Keratinocyte (primary cell): ENCODE measurements at regions not wholly inside any gene's neighbourhood (a gene's known extent, or its start where the extent isn't known, plus 50 kb on each side); places are given as distances from the start of the nearest gene placed in this dataset.

Experiments
- DNase-seq: peaks from one replicate; pipeline ENCODE4 v3.0.0-alpha.2; 2011; ENCODE audit warnings: low read depth, missing footprints, low spot score
- FAIRE-seq: peaks from 2 replicates; lab custom pipeline; 2011; peaks lifted over from hg19 to GRCh38; lab: Jason Lieb, UNC
- H2AFZ ChIP-seq: 2 replicates; pipeline ENCODE4 v1.6.0; 2012; ENCODE audit warnings: low read length, control low read depth, inconsistent platforms; ENCODE audit not compliant: control insufficient read depth
- H3K27ac ChIP-seq: 2 replicates; pipeline ENCODE4 v1.5.1; 2011; ENCODE audit warnings: low read length; ENCODE audit not compliant: control insufficient read depth, insufficient read depth
- H3K27me3 ChIP-seq: 3 replicates; pipeline ENCODE4 v1.6.0; 2011; ENCODE audit warnings: low read length; ENCODE audit not compliant: control insufficient read depth, insufficient read depth; ENCODE audit errors: extremely low read depth
- H3K36me3 ChIP-seq, 2 experiments: 2 replicates in 1 of 2; 3 replicates in 1 of 2; pipeline ENCODE4 v1.5.1; 2011; ENCODE audit warnings: low read length in 2 of 2, mild to moderate bottlenecking in 1 of 2; ENCODE audit not compliant: control insufficient read depth in 2 of 2, insufficient read depth in 2 of 2; ENCODE audit errors: extremely low read depth in 1 of 2
- H3K4me1 ChIP-seq: 3 replicates; pipeline ENCODE4 v1.5.1; 2011; ENCODE audit warnings: low read length; ENCODE audit not compliant: control insufficient read depth, insufficient read depth; ENCODE audit errors: extremely low read depth
- H3K4me2 ChIP-seq: 3 replicates; pipeline ENCODE4 v1.6.0; 2011; ENCODE audit warnings: low read depth, low read length; ENCODE audit not compliant: control insufficient read depth, insufficient read depth; ENCODE audit errors: extremely low read depth
- H3K4me3 ChIP-seq, 3 experiments: fragments of 200-600 bp in 1 of 3; sonication (generic) in 1 of 3; 2 replicates in 2 of 3; 3 replicates in 1 of 3; pipeline ENCODE4 v1.5.1; 2011 to 2016; ENCODE audit warnings: low read length in 3 of 3, mild to moderate bottlenecking in 3 of 3, control low read depth in 2 of 3, inconsistent platforms in 1 of 3, low read depth in 1 of 3, mixed read lengths in 1 of 3, mixed run types in 1 of 3, moderate library complexity in 1 of 3; ENCODE audit not compliant: control insufficient read depth in 2 of 3, insufficient read depth in 2 of 3; ENCODE audit errors: extremely low read depth in 1 of 3
- H3K79me2 ChIP-seq: 2 replicates; pipeline ENCODE4 v1.6.0; 2012; ENCODE audit warnings: low read length; ENCODE audit not compliant: control insufficient read depth, insufficient read depth
- H3K9ac ChIP-seq: 3 replicates; pipeline ENCODE4 v1.6.0; 2011; ENCODE audit warnings: low read length; ENCODE audit not compliant: control insufficient read depth, insufficient read depth; ENCODE audit errors: extremely low read depth
- H3K9me1 ChIP-seq: 3 replicates; pipeline ENCODE4 v1.6.0; 2011; ENCODE audit warnings: low read length; ENCODE audit not compliant: control insufficient read depth, insufficient read depth; ENCODE audit errors: extremely low read depth
- H3K9me3 ChIP-seq: 2 replicates; pipeline ENCODE4 v1.5.1; 2012; ENCODE audit warnings: low read depth, low read length; ENCODE audit not compliant: control insufficient read depth
- H4K20me1 ChIP-seq: 3 replicates; pipeline ENCODE4 v1.6.0; 2011; ENCODE audit warnings: low read length; ENCODE audit not compliant: control insufficient read depth, insufficient read depth; ENCODE audit errors: extremely low read depth
- EZH2 ChIP-seq: IDR thresholded peaks from one replicate; pipeline ENCODE4 v1.6.1; 2012; ENCODE audit warnings: inconsistent platforms, mild to moderate bottlenecking, low read length, moderate library complexity
- dilution Hi-C: fragments of 300-500 bp; cut with MboI; formaldehyde crosslinking; loops from one replicate; pipeline ENCODE4 v1.7.0; 2020; ENCODE audit warnings: low sequenced_read_pairs; ENCODE audit not compliant: extremely low pct_ligation_motif_present
- TF ChIP-seq, protein P1 (sequence below), 3 experiments: IDR thresholded peaks in 1 of 3; conservative IDR thresholded peaks in 1 of 3; optimal IDR thresholded peaks in 1 of 3; 2 replicates in 2 of 3; 3 replicates in 1 of 3; pipeline versions ENCODE3 to v1.5.1; 2011; ENCODE audit warnings: low read length in 3 of 3, mild to moderate bottlenecking in 3 of 3, moderate library complexity in 2 of 3, control low read depth in 1 of 3, inconsistent platforms in 1 of 3; ENCODE audit not compliant: insufficient read depth in 2 of 3; ENCODE audit errors: extremely low read depth in 1 of 3

DNA sequence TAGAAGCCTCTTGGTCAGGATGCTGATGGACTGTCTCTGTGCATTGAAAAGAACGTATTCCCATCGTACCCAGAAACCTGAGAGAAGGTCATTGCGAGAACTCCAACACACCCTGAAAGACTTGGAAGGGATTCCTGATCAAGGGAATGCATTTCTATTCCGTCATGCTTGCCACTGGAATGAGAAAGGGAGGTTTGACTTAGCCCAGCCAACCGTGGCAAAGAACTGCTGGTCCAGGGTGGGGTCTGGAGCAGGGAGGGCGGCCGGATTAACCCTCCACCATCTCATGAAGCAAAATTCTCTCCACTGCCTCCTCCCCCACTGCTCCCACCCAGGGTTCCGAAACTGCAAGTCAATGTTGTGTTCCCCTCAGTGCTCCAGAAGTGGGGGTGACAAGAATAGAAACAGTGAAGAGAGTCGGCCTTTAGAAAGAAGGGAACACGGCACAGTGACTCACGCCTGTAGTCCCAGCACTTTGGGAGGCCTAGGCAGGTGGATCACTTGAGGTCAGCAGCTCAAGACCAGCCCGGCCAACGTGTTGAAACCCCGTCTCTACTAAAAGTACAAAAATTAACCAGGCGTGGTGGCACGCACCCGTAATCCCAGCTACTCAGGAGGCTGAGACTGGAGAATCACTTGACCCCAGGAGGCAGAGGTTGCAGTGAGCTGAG, 137.5 kb upstream of the MGMT start:
- DNase-seq = no peak
- dilution Hi-C loops = no loop called here

DNA sequence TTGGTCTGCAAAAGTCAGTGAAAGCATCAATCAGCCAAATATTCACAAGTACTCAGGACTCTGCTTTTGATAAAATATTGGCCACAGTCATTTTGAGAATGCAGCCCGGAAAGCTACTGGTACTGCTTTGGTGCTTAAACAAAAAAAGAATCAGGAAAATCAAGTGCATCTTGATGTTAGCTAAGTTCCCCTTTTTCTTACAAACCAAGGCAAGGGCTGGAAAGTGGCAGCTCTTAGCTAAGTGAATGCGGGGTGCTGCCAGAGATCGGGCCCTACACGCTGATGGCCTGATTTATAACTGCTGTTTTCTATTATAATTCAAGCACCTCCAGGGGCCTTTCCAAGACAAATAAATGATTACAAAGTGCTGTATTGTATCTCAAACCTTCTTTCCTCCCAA, 136.8 kb upstream of the MGMT start:
- no peaks in the 10 kb centered on the region for H3K79me2 ChIP-seq
- H3K27ac ChIP-seq = no peak overlapping the region
- FAIRE-seq (no peak), DNase-seq (no peak)
- H2AFZ ChIP-seq = no peak overlapping the region
- H3K36me3 ChIP-seq = no peaks in the 10 kb centered on the region
- no peaks in the 10 kb centered on the region for H4K20me1 ChIP-seq
- no peaks in the 10 kb centered on the region for H3K27me3 ChIP-seq
- H3K4me2 ChIP-seq = no peak overlapping the region
- H3K9ac ChIP-seq = no peak overlapping the region
- TF ChIP-seq, protein P1, sequence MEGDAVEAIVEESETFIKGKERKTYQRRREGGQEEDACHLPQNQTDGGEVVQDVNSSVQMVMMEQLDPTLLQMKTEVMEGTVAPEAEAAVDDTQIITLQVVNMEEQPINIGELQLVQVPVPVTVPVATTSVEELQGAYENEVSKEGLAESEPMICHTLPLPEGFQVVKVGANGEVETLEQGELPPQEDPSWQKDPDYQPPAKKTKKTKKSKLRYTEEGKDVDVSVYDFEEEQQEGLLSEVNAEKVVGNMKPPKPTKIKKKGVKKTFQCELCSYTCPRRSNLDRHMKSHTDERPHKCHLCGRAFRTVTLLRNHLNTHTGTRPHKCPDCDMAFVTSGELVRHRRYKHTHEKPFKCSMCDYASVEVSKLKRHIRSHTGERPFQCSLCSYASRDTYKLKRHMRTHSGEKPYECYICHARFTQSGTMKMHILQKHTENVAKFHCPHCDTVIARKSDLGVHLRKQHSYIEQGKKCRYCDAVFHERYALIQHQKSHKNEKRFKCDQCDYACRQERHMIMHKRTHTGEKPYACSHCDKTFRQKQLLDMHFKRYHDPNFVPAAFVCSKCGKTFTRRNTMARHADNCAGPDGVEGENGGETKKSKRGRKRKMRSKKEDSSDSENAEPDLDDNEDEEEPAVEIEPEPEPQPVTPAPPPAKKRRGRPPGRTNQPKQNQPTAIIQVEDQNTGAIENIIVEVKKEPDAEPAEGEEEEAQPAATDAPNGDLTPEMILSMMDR (optimal IDR thresholded peaks at IDR 0.05 in 1 of 3, IDR thresholded peaks at IDR 0.05 in 1 of 3, conservative IDR thresholded peaks at IDR 0.05 in 1 of 3; ENCODE audit: extremely low read depth in 1 of 3, insufficient read depth in 2 of 3, low read length in 3 of 3) = no peak
- TF ChIP-seq EZH2 = no peak
- H3K4me3 ChIP-seq = no peak overlapping the region
- H3K4me1 ChIP-seq = peaks cover 3% of the 10 kb centered on the region
- no peaks in the 10 kb centered on the region for H3K9me1 ChIP-seq
- H3K9me3 ChIP-seq = no peaks in the 10 kb centered on the region
- dilution Hi-C loops = no loop called here

More for the DNA sequence above, 137.5 kb upstream of the MGMT start:
- H3K79me2 ChIP-seq = no peaks in the 10 kb centered on the region
- TF ChIP-seq EZH2 = no peak
- TF ChIP-seq, protein P1 (optimal IDR thresholded peaks at IDR 0.05 in 1 of 3, IDR thresholded peaks at IDR 0.05 in 1 of 3, conservative IDR thresholded peaks at IDR 0.05 in 1 of 3; ENCODE audit: extremely low read depth in 1 of 3, insufficient read depth in 2 of 3, low read length in 3 of 3) = no peak
- H3K9ac ChIP-seq = no peak overlapping the region
- no peaks in the 10 kb centered on the region for H3K36me3 ChIP-seq
- H3K4me1 ChIP-seq = peaks cover 3% of the 10 kb centered on the region
- FAIRE-seq = no peak
- no peak overlapping the region for H3K4me2 ChIP-seq
- no peaks in the 10 kb centered on the region for H3K9me1 ChIP-seq
- H2AFZ ChIP-seq = no peak overlapping the region
- H4K20me1 ChIP-seq = no peaks in the 10 kb centered on the region
- H3K27ac ChIP-seq = no peak overlapping the region
- H3K9me3 ChIP-seq = no peaks in the 10 kb centered on the region
- no peak overlapping the region for H3K4me3 ChIP-seq
- no peaks in the 10 kb centered on the region for H3K27me3 ChIP-seq
